Cardiac septum (tissue), 1 donor: ENCODE measurements at regions not wholly inside any gene's neighbourhood (a gene's known extent, or its start where the extent isn't known, plus 50 kb on each side); places are given as distances from the start of the nearest gene placed in this dataset.

Source experiments
- DNase-seq: peaks from one replicate; pipeline ENCODE4 v3.0.0-alpha.2; 2020; ENCODE audit warnings: low spot score
- intact Hi-C: fragments of 100-400 bp; cut with DNase I; formaldehyde crosslinking; loops from one replicate; pipeline ENCODE4 v1.14.0; 2022
- donor health status: DM: no; HTN: no; CAD: no.

- intact Hi-C loops, result loop anchor here (10.0 kb wide), 1 partner anchor 865 kb away; no protein-coding TSS in a partner anchor
- no peak for DNase-seq
Measured at GRCh38 chr6:122289762-122290539, 109.5 kb upstream of the HSF2 start.

DNA sequence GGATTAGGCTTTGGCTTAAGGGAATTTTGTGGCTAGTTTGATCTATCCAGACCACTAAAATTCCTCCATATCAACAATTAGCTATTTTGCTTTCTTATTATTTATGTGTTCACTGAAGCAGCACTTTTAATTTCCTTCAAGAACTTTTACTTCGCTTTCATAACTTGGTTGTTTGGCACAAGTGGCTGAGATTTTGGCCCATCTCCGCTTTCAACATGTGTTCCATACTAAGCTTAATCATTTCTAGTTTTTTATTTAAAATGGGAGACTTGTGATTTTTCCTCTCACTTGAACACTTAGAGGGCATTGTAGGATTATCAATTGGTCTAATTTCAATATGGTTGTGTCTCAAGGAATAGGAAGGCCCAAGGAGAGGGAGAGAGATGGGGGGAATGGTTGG, 102.4 kb upstream of the HSF2 start:
- intact Hi-C loops, result loop anchor here (10.0 kb wide), 1 partner anchor 872 kb away; no protein-coding TSS in a partner anchor
- no peak for DNase-seq

GRCh38 chr6:122302067-122302466, 97.4 kb upstream of the HSF2 start:
- intact Hi-C loops, result no loop called here
- no peak for DNase-seq

- DNase-seq, result no peak
- intact Hi-C loops, result no loop called here
Measured at GRCh38 chr6:122307577-122307976, 91.9 kb upstream of the HSF2 start.

DNA sequence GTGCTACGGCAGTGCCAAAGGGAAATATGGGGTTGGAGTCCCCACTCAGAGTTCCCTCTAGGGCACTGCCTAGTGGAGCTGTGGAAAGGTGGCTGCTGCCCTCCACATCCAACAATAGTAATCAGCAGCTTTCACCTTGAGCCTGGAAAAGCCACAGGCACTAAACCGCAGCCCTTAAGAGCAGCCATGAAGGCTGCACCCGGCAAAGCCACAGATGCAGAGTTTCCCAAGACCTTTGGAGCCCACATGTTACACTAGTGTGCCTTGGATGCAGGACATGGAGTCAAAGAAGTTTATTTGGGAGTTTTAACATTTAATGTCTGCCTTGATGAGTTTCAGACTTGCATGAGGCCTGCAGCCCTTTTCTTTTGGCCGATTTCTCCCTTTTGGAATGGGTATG, 91.4 kb upstream of the HSF2 start:
- DNase-seq, result no peak
- intact Hi-C loops, result no loop called here

DNA sequence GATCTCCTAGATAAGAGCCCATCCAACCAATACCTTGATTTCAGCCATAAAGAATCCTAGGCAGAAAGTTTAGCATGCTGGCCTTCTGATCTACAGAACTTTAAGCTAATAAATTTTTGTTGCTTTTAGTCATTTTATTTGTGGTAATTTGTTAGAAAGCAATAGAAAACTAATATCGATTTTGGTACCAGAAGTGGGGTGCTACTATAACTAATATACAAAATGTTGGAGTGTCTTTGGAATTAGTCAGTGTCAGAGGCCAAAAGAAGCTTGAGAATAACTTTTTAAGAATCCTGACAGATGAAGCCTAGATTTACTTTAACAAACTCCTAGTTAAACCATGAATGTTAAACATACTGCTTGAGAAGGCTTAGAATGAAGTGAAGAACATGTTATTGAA, 83.6 kb upstream of the HSF2 start:
- no peak for DNase-seq
- intact Hi-C loops, result no loop called here

- DNase-seq, result no peak
- intact Hi-C loops, result no loop called here
Measured at GRCh38 chr6:122322824-122323223, 76.6 kb upstream of the HSF2 start.

DNA sequence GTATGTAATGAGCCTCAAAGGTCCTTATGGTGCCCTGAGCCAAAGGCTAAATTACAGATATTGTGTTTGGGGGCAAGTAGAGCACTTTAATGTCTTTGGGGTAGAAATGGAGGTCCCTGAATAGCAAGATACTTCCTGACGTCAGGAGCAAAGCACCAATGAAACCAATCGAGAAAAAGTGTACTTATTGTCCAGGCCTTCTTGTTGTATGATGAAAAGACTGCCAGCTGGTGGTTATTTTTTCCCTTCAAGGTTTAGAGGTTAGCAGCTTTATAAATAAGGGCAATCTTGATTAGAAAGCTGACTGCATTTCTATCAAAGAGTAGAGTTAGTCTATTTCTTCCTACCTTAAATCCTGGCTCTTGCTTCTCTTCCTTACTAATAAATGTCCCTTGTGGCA, 76.1 kb upstream of the HSF2 start:
- no peak for DNase-seq
- intact Hi-C loops, result no loop called here

GRCh38 chr6:122330315-122330714, 69.1 kb upstream of the HSF2 start:
- intact Hi-C loops, result no loop called here
- no peak for DNase-seq

GRCh38 chr6:122337645-122338044, 61.8 kb upstream of the HSF2 start:
- intact Hi-C loops, result no loop called here
- no peak for DNase-seq

DNA sequence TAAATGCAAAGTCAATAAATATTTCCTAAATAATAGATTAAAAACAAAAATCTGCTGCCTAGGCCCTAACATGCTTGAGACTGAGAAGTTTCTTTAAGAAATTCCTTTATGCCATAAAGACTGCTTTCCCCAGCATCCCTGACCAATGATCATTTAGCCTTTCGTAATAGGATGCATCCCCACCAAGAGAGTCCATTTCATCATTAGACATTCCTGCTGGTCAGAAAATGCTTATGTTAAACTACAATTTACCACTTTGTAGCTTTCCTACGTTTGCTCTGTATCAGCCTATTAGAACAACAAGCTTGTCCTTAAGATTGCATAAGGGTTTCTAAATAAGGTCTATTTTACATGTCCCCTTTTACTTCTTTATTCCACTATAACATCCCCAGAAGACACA, 59.8 kb upstream of the HSF2 start:
- DNase-seq, result no peak
- intact Hi-C loops, result no loop called here

GRCh38 chr6:122347280-122347679, 52.2 kb upstream of the HSF2 start:
- intact Hi-C loops, result no loop called here

DNA sequence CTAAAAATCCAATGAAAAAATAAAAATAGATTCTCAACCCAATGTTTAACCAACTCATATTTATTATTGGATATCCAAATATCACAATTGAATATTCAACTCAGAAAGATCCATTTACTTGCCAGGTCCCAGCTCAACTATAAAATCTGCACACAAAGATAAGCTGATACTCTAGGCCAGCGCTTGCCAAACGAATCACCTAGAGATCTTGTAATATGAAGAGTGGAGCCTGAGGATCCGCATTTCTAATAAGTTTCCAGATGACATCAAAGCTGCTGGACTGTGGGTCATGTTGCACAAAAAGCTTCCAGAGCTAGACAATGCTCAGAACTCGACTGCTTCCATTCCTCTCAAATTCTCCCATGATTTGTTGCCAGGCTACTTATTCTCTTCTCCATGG, 51.7 kb upstream of the HSF2 start:
- intact Hi-C loops, result no loop called here

More at GRCh38 chr6:122347280-122347679, 52.2 kb upstream of the HSF2 start:
- DNase-seq, result no peak

More for the DNA sequence above, 51.7 kb upstream of the HSF2 start:
- DNase-seq, result no peak
